OCI-LY3 (cell line): ENCODE measurements at regions not wholly inside any gene's neighbourhood (a gene's known extent, or its start where the extent isn't known, plus 50 kb on each side); places are given as distances from the start of the nearest gene placed in this dataset.

ENCODE experiments used
- CTCF ChIP-seq: fragments of 200-600, 300-600 bp; sonication (generic); IDR thresholded peaks from 2 replicates; pipeline ENCODE4 v1.5.1; 2014; ENCODE audit warnings: antibody characterized with exemption, low read length, low read depth
- EZH2phosphoT487 ChIP-seq: fragments of 200-600 bp; shearing (Covaris generic); IDR thresholded peaks from 2 replicates; pipeline ENCODE4 v1.6.1; 2018; ENCODE audit warnings: antibody characterized with exemption, mixed run types, low read depth

- TF ChIP-seq CTCF (no peak), EZH2phosphoT487 (no peak)
These were observed 261.3 kb upstream of the ANO5 start for GRCh38 chr11:21931436-21932101.
